GM18868 (cell line): ENCODE measurements at regions not wholly inside any gene's neighbourhood (a gene's known extent, or its start where the extent isn't known, plus 50 kb on each side); places are given as distances from the start of the nearest gene placed in this dataset.

ENCODE experiments used
- ATAC-seq: cut with Tn5 transposase; IDR thresholded peaks from one replicate; pipeline ENCODE4 v1.9.1; 2021; ENCODE audit warnings: mild to moderate bottlenecking, moderate library complexity; ENCODE audit not compliant: unreplicated experiment

GRCh38 chr11:10622108-10622507 lies 53.6 kb upstream of the LYVE1 start:
- no peak for ATAC-seq

GRCh38 chr11:10619131-10619680 lies 50.7 kb upstream of the LYVE1 start:
- ATAC-seq: no peak

- ATAC-seq: no peak
These were observed 50.0 kb upstream of the LYVE1 start for GRCh38 chr11:10618490-10618889.
